GM21447 (cell line): ENCODE measurements at regions not wholly inside any gene's neighbourhood (a gene's known extent, or its start where the extent isn't known, plus 50 kb on each side); places are given as distances from the start of the nearest gene placed in this dataset.
A peak's percentile ranks its signal among the peaks of the same experiment; 100 is the strongest.
"Not testable (repeated sequence)": the region's sequence is repeated elsewhere in the genome, so short reads cannot be mapped to it uniquely, and the experiment has no call there.

Source experiments
- ATAC-seq: cut with Tn5 transposase; IDR thresholded peaks from one replicate; pipeline ENCODE4 v1.9.1; 2021; ENCODE audit not compliant: unreplicated experiment

DNA sequence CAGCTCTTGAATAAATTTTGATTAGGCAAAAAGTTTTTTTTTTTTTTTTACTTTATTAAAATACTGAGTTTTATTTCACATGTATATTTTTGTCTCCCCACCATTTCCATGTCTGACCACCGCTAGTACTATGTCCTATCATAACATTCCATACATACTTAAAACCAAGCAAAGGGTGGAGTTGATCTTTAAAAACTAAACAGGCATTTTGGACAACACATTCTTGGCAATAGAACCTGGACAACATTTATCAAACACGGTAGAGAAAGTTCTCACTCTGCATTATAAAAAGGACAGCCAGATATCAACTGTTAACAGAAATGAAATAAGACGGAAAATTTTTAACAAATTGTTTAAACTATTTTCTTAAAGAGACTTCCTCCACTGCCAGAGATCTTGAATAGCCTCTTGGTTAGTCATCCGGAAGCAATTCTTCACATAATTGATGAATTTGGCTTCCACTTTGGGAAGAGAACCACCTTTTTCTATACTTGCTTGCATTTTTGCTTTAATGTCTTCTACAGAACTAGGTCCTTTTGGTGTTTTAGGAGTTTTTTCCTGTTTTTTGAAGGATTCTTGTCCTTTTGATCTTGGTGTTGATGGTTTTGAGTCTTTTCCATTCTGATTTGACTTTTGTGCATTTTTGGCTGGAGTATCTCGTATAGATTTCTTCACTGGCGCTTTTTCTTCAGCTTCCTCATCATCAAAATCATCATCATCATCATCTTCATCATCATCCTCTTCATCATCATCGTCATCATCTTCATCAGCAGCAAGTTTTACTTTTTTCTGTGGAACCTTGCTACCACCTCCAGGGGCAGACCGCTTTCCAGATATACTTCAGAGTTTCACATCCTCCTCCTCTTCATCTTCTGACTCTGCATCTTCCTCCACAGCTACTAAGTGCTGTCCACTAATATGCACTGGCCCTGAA lies 58.7 kb downstream of the POU5F2 start:
- not testable (repeated sequence) for ATAC-seq

DNA sequence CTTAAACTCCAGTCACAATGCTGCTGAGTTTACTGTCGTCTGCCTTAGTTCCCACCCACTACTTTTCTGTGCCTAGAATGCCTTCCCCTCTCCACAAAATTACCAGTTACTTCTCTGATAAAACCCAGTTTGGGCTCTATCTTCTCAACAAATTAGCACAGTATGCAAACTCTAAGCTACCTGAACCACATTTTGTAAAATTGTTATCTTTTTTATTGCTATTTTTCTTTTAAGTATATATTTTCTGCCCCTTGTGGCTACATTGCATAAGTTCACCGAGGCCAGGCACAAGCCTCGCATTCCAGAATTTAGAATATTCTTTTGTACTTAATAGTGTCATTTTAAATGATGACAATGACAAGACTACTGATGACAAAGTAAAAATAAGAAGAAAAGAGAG lies 60.0 kb downstream of the POU5F2 start:
- ATAC-seq, result no peak

DNA sequence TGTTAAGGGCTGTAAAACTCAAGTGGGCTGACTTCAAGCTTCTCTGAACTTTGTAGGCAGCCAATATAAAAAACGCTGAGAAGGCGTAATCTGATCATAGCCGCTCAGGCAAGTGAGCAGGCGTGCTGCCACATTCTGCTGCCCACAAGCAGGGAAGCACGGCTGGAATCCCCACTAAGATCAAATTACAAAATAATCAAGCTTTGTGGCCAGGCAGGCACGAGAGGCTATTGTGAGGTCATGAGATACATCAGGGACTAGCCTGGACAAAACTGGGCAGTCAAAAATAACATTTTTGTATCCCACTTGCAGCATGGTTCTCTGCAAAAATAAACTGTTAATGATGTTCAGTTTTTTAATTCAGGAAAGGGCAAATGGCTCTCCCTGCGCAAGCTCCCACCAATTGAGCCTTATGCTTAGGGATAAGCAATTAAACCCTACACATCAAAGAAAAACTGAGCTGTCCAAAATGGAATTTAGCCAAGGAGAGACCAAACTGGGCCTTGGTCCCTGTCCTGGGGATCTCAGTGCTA lies 64.0 kb downstream of the POU5F2 start:
- ATAC-seq, result no peak

DNA sequence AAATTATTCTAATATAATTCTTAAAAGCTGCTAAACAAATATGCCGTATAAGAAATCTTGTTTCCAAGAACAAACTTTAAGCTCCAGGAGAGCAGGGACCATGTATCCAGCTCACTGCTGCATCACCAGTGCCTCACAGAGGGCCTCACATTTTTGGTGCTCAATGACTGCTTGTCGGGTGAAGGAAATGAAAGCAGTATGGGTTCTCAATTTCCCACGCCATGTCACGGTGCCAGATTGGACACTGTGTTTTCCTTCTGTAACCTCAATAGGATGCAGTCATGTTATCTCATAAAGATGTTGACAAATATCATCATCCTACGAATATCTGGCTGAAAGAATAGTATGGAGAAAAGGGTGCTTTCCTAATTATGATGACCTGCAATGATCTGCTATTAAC lies 64.7 kb downstream of the POU5F2 start:
- no peak for ATAC-seq

DNA sequence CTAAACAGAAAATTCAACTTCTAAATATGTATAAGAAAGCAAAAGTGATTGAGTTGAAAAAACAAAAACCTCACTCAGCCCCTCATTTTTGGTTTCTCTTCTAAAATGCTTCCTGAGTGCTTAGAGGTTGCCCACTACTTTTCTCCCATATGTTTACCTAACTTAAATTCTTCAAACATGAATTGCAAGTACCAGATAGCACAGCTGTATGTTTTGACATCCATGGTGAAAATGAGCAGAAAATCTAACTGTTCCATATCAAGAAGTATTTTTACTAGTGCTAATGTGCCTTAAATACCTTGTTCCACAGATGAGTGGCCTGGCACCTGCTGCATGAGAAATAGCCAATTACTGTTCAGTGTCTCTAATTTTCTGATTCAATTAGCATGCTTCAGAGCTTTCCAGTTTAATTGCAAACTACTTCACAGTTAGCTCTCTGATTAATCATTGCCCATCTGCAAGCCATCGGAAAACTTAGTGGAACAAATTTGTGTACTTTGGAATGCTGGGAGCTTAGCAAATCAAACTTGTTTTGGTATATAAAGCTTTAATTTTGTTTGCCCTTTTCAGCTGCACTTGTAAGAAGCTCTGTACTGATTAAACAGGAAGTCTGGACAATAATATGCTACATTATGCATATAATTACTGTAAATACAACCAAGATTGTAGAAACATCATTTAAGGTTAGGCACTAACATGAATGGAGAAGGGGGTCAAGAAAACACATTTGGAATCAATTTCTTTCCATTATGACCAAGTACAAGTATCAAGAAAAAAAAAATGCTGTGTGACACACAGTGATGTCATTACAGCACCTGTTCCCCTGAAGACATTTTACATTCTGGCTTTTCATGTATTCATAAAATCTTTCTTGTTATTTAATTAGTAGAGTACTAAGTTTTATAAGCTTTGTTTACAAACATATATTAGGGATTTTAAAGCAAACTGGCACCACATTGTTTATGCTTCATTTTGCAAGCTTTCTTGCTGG lies 65.6 kb downstream of the POU5F2 start:
- ATAC-seq, result peak; percentile 59

DNA sequence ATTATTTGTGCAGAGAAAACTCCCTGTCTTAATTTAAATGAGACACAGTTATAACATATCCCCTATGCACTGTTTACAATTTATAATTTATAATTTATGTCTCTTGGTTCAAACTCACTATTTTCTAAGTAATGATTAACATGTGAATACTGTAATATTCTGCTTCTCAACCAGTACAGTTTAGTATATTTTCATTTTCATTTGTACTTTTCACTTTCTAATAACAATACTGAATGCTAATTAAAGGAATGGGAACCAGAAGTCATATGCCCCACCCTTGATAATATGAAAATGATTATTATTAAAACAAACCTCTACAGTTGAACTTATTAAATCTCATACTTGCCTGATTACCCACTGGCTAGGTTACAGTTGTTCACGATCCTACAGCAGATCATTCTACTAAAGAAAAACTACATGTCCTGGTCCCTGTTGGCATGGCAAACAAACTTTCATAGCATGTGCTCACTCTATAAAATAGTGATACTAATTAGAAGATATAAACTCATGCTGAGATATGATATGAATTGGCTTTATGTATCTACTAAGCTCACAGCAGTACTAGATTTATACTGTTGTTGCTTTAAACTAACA lies 66.4 kb downstream of the POU5F2 start:
- ATAC-seq, result peak; percentile 74

DNA sequence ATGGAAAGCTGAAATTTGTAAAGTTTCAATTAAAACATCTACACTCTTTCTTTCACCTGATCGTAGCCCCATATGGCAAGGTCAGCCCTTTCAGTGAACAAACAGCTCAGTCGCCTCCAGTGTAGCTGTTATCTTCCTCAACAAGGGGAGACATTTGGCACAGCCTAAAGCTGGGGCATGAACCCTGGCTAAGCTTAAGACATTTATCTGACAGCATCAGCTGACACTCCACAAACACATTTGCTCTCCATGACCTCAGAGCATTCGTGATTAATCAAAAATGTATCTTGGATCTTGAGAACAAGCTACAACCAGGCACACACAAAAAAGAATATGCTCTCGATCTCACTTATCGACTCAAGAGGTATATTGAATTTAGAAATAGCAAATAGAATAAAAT lies 67.3 kb downstream of the POU5F2 start:
- ATAC-seq, result no peak

DNA sequence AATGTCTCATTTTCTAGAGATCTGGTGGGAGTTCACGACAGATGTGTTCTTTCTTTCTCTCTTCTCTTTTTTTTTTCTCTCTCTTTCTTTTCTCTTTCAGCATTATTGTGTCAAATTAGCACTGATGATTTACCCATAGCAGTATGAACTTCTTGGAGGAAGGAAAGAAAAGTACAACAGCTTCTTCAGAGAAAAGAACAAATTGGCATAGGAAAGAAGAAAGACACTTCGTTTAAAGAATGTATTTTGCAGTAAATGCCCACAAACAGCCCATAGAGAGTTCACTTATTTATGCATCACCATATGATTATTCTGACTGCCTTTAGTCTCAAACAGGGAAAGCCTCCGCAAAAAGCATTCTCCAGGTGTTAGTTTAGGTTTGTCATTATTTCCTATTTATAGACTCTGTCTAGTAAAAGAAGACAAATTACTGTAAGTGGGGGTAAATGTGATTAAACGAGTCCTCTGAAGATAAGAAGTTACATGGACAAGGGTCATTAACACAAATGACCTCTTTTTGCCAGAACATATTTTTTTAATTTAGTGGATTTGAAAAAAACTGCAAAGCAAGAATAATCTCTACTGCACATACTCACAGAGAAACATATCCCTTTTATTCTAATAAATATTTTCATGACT lies 68.0 kb downstream of the POU5F2 start:
- ATAC-seq, result no peak

DNA sequence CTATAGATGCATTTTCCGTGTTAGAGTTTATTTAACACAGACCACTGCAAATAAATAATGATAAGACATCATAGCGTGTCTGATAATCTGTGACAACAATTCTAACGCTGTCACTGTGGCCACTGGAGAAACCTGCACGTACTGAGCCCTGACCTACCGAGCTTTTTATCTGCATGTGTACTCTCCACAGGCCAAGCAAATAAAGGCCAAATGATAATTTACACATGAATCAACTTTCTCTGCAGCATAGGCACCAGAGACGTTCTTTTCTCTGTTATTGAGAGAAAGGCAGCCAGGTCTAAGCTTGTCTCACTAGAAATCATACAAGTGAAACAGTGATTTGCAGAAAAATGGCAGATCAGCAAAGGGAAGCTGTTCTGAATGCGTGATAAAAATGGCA lies 75.8 kb downstream of the POU5F2 start:
- no peak for ATAC-seq

DNA sequence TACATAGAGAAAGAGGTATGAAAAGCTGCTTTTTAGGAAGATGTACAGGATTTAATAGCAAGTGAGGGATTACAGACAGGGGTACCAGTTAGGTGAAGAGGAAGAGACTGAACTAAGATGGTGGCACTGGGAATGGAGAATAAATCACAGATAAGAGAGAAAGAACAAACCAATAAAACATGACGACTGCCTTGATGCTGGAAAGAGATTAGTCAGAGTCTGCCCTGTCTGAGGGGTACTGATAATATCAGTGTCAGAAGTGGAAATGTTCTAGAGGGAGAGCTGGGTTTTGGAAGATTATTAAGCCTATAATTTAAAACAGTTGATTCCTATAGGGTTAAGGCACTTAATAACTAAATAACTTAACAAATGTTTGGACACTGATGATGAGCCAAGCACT lies 77.7 kb downstream of the NR2F1 start:
- ATAC-seq, result no peak

DNA sequence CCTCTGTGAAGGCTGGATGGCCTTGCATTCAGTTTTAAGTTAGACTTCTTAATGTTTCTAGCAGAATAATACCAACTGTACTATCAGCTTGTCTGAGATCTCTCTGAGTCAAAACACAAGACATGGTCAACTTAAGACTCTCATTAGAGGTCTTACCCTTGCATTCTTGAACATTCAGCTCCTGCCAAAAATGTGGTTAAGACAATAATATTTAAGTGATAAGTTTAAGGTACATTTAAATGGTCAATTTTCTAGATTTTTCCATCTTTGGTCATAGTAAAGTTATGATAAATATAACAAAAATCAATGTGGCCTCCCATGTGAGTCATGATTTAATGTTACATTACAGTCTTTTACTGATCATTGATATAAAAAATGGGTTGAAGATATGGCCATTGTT lies 75.0 kb downstream of the NR2F1 start:
- ATAC-seq, result no peak

DNA sequence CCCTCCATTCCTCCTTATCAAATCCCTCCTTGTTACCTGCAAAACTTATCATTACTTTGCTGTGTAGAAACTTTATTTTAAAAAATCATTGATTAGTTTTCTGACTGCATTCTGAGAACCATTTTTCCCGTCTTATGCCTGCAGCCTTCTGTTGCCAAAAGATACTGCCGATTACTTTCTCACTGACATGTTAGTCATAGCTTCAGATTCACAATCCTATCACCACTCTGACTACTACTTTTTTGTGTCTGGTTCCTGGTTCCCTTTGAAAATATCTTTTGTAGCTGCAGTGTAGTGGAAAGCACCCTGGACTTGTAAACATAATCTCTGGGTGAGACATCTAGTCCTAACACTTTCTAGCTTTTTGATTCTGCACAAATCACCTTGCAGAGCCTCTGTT lies 71.7 kb downstream of the NR2F1 start:
- ATAC-seq, result no peak

DNA sequence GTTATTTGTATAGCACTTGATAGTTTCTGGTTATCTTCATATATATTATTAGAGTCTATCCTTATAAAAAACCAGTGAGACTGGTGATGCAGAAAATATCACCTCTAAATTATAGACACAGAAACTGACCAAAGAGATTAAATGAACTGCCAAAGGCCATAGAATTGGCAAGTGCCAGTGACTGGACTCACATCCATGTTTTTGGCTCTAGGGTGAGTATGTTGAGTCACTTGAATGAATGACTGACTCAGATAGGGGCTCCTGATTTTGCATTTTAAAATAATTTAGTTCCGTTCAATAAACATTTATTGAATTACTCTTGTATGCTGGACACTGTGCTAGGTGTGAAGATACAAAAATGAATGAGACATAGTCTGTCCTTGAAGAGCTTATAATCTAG lies 70.7 kb downstream of the NR2F1 start:
- no peak for ATAC-seq

DNA sequence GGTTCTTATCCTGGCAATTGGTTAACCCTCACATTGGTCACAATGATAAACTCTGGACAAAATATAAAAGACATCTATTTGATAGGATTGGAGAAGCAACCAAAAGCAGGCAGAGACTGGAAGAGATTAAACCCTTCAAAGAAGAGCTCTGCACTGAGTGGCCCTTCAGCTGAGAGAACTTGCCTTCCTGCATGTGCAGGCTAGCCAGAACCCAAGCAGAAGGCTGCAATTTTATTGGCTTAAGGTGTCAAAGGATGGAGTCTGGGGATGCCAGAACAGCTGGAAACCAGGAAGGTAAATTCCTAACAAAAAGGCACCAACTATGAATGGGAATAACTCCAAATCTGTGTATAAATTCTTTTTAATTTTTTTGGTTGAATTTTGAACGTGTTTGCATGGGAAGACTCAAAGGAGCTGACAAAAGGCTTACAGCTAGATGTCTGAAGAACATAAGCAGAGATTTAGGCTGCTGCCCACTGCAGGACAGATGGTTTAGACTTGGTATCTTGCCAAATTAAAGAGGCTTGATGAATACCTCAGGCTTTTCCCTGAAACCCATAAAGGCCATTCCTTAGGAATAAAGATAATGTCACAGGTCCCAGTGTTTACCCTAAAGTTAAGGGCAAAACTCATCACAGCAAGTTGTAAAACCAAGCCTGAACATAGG lies 66.3 kb downstream of the NR2F1 start:
- no peak for ATAC-seq

DNA sequence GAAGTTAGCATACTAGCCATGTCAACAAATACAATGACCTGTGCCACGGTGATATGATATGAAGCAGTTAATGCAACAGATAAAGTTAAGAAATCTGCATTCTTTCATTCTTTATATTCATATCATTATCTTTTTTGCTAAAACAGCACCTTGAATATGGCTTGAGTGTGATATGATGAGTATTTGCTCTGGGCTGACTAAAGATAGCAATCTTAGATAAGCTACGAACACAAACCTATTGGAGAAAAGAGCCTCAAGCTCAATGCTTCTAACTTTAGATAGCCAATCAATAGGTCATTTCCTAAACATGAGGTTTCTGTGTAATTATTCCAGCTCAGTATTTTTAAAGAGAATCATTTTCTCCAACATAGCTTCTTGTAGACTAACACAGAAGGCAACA lies 61.7 kb downstream of the NR2F1 start:
- no peak for ATAC-seq
